NCI-H1105 (cell line): ENCODE measurements at regions not wholly inside any gene's neighbourhood (a gene's known extent, or its start where the extent isn't known, plus 50 kb on each side); places are given as distances from the start of the nearest gene placed in this dataset.
A peak's percentile ranks its signal among the peaks of the same experiment; 100 is the strongest.
"Not testable (repeated sequence)": the region's sequence is repeated elsewhere in the genome, so short reads cannot be mapped to it uniquely, and the experiment has no call there.

ENCODE experiments used
- DNase-seq: peaks from one replicate; lab custom pipeline; 2025; lab: John Stamatoyannopoulos, UW

- not testable (repeated sequence) for DNase-seq
These were observed 157.6 kb upstream of the HEY2 start for GRCh38 chr6:125591796-125592195.

GRCh38 chr6:125593746-125594145 is 155.7 kb upstream of the HEY2 start:
- DNase-seq, result no peak

DNA sequence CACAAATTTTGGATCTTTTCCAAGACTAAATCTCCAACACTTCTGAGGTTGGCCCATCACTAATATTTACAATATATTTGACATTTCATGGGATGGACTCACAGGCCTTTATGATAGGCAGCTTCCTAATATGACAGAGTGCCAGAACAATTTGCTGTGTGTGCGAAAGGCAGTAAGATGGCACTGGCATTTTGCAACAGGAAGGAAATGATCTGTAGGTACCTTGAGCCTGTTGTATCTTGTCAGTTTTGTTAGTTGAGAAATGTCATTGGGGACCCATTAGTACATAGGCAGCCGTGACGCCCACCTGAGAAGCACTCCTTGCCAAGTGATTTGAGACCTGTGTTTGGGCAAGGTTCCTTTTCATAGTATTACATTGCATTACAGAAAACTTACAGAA is 153.4 kb upstream of the HEY2 start:
- no peak for DNase-seq

DNA sequence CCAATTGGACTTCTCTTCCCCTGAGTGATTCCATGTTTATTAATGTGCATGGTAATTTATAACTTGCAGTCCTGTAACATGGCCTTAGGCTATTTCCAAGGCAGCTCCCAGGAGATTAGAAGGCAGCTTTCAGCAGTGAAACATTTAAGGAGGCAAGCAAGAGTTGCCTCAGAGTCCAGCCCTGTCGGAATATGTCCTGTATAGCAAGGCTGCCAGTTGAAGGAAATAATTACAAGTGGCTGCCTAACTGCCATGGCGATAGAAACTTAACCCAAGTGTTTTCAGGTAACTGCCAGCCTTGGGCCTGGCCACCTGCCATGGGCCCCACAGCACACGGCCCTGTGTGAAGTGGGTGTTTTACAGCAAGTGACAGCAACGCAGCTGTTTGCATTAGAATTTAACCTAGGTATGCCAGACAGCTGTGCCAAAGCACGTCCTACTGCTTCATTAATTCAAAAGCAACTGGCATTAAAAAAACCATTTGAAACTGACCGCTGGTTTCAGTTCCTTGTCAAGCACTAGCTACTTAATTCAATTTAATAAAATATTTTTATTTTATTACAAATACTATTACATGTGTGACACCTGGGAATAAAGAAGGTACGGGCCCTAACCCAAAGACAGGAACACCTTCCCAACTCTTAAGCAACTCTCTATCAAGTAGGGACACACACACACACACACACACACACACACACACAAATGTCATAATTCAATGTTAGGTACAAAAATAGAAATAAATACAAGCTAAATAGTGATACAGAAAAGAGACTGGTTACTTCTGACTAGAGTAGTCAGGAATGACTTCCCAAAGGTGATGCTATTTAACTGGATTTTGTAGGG is 151.8 kb upstream of the HEY2 start:
- DNase-seq, result peak; percentile 91

GRCh38 chr6:125598422-125598821 is 151.0 kb upstream of the HEY2 start:
- no peak for DNase-seq

- DNase-seq, result no peak
These were observed 145.2 kb upstream of the HEY2 start for GRCh38 chr6:125604257-125604656.

- DNase-seq, result peak; percentile 77
These were observed 137.7 kb upstream of the HEY2 start for GRCh38 chr6:125611573-125612344.

DNA sequence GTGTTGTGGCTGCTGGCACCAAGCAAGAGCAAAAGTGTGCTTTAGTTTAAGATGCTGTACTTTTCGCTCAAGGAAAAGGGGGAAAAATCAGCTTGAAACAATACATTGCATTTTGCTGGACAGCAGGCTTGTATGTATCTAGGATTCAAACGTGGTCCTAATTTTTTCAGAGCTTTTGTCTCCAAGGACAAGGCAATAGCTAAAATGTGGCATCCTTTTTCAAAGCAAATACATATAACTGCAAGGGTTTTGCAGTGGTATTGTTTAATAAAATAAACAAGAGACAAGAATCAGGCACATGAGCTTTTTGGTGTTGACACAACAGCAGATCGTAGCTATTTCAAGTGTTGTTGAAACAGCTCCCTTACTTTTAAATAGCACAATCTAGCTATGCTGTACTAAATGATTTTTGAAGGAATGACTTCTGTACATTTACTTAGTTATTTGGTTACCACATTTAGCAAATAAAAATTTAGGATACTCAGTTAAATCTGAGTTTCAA is 137.0 kb upstream of the HEY2 start:
- DNase-seq, result no peak

GRCh38 chr6:125618629-125619028 is 130.8 kb upstream of the HEY2 start:
- DNase-seq, result no peak

DNA sequence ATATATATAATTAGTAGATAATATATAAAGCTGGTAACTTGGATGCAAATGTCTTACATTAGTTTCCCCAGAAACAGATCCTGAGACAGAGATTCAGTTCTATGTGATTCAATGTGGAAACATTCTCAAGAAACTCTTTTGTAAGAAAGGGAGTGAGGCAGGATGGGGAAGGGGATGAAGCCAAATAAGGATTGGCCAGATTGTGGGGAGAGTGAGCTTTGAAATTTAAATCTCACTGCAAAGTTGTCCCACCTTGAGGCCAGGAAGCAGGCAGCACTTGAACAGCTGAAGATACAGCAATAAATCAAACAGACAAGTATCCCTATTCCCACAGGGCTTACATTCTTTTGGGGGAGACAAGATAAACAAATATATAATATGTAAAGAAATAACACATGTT is 126.3 kb upstream of the HEY2 start:
- no peak for DNase-seq

DNA sequence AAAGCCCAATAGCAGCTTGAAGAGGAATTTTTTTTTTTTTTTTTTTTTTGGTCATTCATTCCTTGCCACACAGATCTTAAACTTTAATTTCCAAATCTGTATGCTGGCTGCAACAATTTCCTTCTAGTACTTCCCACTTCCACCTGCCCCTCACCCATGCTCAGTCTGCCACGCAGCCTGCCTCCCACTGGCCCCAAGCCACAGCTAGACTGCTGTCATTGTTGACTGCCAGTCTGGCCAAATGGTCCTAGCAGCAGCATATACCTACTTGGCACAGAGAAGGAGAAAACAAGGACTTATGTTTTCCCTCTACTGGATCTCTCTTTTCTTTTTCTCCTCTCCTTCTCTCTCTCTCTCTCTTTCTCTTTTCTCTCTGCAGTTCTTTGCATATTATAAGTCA is 118.3 kb upstream of the HEY2 start:
- no peak for DNase-seq

- not testable (repeated sequence) for DNase-seq
These were observed 113.4 kb upstream of the HEY2 start for GRCh38 chr6:125636011-125636410.

- no peak for DNase-seq
These were observed 112.8 kb upstream of the HEY2 start for GRCh38 chr6:125636671-125637070.

- no peak for DNase-seq
These were observed 112.2 kb upstream of the HEY2 start for GRCh38 chr6:125637207-125637606.

DNA sequence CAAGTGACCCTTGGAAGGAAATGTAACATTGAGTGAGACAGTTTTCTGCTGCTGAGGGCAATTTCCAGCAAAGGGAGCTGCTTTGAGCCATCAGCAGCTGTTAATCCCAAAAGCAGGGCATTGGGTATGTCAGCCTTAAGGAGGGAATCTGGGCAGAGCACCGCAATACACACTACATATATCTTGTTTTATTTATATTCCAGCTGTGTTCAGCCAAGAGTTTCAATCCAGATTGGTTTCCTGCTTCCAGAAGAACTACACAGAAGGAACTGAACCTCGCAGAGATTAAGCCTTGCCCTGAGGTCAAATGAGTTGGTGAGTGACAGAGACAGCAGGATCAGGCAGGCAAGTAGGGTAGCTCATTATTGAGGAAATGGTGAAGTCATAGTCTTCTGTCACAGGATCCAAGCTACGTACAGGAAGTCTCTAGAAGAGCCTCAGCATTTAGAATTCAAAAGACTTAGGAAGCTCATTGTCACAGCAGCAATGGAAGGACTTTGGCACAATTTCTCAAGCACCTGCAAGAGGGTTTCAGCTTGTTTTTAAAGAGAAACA is 109.9 kb upstream of the HEY2 start:
- DNase-seq, result no peak

DNA sequence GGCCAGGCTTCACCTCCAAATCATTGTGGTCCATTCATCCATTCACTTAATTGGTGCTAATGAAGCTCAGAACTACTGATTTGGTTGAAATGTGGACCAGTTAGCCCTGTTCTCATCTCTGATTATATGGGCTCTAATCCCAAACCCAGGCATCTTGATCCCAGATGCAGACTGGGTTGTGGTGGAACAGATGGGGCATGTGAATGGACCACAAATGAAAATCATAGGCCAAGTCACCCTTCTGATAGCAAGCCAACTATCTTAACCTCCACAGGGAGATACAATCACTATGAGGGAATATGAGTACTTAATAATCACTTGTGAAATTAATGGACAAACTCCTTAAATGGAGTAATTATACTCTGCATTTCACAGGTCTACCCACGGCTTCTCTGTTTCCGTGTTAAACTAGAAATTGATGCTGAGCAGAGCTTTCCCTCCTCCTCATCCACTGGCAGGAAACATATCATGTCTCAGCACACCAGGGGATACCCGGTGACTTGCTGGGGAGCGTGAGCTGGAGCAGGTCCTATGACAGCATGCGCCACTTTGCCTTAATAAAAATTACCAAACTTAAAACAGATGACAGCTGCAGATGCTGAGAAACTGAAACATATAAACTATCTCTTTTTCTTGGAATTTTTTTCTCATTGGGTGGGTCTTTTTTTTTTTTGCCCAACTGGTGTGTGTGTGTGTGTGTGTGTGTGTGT is 108.8 kb upstream of the HEY2 start:
- DNase-seq, result no peak

DNA sequence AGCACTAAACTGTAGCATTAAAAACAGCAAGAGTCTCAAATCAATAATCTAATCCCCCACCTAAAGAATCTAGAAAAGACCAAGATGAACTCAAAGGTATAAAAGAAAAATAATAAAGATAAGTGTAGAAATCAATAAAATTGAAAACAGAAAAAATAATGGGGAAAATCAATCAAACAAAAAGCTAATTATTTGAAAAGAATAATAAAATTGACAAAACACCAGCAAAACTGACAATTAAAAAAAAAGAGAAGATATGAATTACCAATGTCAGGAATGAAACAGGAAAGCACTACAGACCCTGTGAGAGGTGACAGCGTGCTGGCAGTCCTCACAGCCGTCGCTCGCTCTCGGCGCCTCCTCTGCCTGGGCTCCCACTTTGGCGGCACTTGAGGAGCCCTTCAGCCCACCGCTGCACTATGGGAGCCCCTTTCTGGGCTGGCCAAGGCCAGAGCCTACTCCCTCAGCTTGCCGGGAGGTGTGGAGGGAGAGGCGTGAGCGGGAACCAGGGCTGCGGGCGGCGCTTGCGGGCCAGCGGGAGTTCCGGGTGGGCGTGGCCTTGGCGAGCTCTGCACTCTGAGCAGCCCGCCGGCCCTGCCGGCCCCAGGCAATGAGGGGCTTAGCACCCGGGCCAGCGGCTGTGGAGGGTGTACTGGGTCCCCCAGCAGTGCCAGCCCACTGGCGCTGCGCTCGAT is 105.3 kb upstream of the HEY2 start:
- not testable (repeated sequence) for DNase-seq

GRCh38 chr6:125647391-125647790 is 102.0 kb upstream of the HEY2 start:
- DNase-seq, result no peak

DNA sequence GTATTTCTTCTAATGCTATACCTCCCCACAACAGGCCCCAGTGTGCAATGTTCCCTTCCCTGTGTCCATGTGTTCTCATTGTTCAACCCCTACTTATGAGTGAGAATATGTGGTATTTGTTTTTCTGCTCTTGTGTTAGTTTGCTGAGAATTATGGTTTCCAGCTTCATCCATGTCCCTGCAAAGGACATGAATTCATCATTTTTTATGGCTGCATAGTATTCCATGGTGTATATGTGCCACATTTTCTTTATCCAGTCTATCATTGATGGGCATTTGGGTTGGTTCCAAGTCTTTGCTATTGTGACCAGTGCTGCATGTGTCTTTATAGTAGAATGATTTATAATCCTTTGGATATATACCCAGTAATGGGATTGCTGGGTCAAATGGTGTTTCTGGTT is 95.7 kb upstream of the HEY2 start:
- not testable (repeated sequence) for DNase-seq

GRCh38 chr6:125655511-125655910 is 93.9 kb upstream of the HEY2 start:
- no peak for DNase-seq

- DNase-seq, result no peak
These were observed 93.1 kb upstream of the HEY2 start for GRCh38 chr6:125656287-125656870.
